ENCODE measurements at regions not wholly inside any gene's neighbourhood (a gene's known extent, or its start where the extent isn't known, plus 50 kb on each side); places are given as distances from the start of the nearest gene placed in this dataset.
"Not testable (repeated sequence)": the region's sequence is repeated elsewhere in the genome, so short reads cannot be mapped to it uniquely, and the experiment has no call there.

DNA sequence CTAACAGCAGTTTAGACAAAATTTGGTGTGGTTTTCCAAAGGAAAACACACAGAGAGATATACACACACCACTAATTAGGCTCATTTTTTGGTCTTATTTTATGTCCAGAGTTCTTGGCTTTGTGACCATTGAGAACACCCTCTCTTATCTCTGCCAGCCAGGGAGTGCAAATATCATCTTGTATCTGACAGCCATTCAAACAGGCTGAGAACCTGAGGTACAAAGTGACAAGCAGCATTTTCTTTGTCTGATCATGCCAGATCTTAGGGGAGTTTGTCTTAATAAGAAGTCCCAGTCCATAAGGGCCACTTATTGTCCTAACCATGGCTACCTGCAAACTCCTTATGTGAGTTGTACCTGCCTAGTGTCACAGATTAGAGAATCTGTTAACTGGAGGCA, 1165.2 kb downstream of the BRINP3 start:
- no peak for DNase-seq

DNA sequence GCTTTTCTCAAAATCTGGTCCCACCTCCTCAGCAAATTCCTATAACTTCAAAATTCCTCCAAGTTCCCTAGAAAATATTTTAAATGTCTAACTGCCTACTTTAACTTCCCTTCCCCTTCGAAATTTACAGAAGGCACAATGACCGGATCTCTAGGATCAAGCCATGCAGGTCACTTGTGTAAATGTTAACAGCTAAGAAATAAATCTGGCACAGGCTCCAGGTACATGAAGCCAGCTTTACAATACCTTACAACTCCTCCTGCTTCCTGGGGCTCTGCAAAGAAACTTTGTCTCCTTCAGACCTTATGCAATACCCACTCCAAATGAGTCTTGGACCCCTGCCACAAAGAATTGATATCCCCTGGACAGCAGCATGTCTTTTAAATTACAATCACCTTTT, 1164.2 kb downstream of the BRINP3 start:
- no peak for DNase-seq

DNA sequence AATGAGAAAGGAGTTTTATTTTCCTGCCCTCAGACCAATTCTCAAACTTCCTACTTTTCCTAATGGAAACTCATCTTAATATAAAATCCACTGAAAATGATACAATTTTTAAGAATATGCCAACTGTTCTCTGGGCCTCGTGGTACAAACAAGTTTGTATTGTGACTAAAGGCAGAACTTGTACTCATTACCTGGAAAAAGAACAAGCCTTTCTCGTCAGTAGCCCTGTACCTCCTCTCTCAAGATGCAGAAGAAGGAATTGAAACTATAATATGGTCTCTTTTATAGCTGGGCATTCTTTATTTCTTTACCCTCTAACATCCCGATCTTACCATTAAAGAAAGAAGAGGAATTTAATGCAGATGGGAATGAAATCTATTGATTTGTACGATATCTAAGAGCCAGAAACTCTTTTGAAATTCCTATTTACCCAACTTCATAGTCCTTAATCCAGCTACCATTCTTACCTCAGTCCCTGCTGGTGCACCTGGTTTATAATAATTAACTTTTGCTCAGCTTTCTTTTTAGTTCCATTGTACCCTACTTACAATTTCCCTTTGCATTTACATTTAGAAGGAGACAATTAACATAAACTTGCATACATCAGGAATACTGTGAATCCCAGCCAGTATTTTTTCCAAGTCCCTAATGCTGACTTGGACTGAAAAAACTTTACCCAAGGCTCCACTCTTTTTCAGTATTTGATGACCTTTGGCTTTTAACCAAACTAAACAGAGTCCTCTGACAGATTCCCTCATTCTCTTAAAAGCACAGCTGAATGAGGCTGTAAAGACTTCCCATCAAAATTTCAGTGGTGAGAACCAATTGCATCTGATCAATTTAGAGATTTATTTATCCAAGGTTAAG, 1162.4 kb downstream of the BRINP3 start:
- DNase-seq: no peak

DNA sequence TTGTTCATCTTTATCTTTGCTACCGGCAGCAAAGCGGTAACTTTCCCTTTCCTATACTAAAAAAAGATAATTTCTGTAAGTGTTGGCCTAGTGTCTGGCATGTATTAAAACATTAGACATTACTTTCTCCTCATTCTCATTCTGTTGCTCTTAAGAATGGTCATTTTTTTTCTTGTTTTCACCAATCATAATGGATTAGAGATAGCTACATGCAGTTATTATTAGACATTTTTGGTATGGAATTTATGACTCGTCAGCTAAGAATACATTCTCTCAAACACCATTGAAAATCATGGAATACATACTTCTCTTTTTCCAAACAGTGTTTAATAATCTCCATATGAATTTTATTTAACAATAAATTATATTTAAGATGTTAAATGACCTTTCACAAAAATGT, 1154.6 kb downstream of the BRINP3 start:
- DNase-seq: no peak

DNA sequence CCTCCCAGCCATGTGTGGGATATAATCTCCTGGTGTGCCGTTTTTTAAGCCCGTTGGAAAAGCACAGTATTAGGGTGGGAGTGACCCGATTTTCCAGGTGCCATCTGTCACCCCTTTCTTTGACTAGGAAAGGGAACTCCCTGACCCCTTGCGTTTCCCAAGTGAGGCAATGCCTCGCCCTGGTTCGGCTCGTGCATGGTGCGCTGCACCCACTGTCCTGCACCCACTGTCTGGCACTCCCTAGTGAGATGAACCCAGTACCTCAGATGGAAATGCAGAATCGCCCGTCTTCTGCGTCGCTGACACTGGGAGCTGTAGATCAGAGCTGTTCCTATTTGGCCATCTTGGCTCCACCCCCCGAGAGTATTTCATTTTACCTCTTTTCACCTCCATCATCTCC, 1146.6 kb downstream of the BRINP3 start:
- not testable (repeated sequence) for DNase-seq

DNA sequence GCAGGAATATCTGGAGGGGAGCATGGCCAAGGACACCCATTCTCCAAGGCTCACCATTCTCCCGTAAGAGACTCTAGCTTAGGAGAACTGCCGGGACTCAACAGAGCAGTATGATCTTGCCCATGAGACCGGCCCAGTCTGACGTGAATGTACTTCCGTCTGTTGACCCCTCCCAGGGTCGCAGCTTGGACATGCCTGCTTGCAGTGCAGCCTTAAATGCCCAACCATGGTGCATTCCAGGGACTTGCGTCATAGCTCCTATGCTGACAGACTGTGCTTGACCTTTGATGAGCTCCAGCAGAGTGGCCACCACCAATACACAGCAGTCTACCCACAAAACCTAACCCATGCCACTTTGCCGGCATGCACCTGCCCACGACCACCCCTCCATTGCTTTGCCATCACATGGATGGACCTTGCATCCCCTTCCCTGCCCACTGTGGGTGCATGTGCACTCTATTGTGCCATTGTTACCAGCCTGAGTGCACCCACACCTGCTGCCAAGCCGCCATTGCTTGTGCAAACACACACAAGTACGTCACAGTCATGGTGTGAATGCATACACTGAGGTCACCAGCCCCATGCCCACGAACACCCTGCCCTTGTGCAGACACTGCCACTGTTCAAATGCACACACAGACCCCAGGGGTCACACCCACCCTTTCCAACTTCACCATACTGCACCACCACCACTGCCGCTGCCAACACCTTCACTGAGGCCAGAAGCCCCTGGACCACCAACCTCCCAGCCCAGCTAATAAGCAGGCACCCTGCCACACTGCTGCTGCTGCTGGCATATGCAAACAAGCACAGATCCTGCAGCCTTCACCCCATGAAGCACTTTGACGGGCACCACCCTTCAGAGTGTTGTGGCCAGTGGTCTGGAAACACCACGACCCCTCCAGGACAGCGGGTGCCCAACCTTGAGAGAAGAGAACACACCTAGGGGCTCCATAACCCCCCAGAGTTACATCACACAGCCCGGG, 1141.3 kb downstream of the BRINP3 start:
- DNase-seq: no peak

DNA sequence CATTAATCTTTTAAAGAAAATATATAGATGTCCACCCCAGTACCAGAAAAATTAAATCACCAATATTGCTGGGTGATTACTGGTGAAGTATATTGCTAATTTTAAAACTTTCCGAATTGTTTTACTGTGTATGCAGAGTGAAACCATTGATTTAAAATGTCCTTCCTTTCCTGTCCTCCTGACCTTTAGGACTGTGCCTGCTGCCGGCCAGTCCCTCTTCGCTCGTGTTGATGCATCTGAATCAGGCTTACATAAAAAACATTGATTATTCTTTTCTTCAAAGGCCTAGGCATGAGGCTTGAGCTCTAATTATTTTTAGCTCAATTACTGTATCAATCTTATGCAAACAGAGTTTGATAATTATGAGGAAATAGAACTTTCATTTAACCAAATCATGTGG, 1128.1 kb downstream of the BRINP3 start:
- no peak for DNase-seq

DNA sequence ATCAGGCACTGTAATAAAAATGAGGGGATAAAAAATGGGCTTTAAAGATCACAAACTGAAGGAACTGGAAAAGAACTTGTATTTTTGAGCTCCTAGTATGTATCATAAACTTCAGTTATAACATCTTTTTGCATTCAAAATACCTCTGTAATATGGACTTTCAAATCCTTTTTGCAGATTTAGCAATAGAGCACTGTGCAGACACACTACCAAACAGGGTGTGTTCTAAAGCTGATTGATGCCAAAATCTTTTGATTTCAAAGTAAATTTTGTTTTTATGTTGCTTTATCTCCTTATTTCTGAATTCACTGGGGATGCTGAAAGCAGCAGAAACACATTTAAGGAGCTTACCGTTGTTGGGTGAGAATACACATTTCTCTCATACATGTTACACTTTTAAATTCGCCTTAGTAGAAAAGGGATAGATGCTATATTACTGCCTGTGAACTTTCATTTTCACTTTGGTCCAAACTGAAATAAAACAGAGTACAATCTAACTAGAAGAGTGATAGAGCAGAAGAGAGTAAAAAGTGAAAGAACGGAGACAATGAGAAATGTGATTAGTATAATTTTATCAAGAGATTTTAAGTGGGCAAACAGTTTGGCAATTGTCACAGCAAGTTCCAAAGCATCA, 1126.6 kb downstream of the BRINP3 start:
- no peak for DNase-seq

DNA sequence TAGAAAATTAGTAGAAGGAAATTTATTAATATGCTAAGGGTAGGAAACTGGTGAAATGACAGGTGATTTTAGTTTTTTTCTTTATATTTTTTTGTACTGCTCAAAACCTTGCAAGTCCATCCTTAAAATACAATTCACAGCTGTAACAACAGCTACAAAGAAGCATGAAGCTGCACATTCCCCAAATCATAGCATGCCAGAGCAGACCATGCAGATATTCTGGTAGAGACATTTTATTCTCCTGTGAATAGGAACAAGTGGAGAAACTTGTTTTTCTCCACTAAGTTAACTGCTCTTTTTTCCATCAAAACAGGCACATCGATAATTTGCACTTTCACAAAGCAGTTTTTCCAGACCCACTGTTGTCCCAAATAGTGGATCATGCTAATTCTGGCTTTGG, 1125.7 kb downstream of the BRINP3 start:
- no peak for DNase-seq

DNA sequence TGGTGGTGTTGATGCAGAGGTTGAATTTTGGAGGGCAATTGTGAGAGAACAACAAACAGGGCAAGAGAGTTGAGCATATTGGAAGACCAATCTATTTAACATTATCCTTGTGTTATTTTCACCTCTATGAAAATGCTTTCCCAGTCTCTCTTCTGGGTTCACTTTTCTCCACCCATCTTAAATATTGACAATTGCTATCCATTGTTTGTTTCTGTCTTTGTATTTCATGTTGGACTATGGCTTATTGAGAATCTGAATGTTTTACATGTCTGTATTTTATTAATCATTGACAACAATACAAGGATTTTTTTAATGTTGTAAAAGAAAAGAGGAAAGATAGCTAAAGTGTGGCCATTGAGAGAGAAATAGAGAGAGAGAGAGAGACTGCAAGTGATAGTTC, 1121.5 kb downstream of the BRINP3 start:
- DNase-seq: no peak

DNA sequence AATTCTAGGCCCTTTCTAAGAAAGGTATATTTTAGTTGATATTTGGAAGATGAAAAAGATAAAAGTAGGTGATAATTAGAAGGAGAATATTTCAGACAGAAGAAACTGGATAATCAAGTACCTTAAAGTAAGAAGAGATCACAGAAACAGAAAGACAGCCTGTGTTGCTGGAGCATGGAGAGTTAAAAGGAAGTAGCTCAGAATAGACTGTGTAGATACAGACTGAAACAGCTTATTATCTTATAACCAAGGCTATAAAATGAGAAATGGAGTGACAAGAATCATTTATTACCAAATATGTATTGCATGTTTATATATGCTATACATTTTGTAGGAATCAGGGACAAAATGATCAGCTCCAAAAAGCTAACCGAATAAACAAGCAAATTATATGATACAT, 1120.3 kb downstream of the BRINP3 start:
- no peak for DNase-seq

DNA sequence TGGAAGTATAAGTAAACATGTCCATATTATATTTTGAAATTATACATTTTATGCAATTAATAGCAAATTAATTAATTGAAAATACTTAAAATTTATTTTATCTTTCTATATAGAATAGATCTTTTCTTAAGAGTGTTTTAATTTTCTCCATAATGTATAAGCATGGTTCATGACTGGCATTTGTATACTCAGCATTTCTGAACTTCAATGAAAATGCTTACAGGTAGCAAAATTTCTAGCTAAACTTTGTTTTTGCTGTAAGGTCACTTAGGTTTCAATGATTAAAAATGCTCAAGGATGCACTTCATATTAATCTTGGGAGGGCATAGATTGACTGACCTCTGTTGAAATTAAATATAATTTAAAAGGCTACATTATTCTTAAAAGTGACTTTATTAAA, 1108.1 kb downstream of the BRINP3 start:
- no peak for DNase-seq

DNA sequence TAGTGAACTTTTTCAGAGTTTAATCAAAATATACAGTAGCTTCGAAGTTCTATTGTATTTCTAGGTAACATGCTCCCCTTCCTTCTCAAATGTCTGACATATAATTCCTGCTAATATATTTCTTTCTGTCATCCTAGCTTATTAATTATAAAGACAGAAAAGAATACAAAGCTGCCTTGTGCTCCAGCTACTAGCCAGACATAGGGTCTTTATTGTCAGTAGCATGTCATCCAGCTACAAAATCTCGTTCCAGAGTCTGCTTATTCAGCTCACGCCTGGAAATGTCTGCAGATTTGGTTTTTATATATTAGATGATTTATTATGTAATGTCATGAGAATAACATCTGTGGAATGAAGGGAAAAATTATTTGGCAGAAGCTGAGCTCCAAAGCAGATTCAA, 1102.8 kb downstream of the BRINP3 start:
- no peak for DNase-seq

DNA sequence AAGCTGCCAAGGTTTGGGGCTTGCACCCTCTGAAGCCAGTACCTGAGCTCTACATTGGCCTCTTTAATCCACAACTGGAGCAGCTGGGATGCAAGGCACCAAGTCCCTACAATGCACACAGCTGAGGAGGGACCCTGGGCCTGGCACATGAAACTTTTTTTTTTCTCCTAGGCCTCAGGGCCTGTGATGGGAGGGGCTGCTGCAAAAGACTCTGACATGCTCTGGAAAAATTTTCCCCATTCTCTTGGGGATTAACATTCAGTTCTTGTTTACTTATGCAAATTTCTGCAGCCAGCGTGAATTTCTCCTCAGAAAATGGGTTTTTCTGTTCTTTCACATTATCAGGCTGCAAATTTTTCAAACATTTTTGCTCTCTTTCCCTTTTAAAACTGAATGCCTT, 1072.2 kb downstream of the BRINP3 start:
- DNase-seq: no peak

DNA sequence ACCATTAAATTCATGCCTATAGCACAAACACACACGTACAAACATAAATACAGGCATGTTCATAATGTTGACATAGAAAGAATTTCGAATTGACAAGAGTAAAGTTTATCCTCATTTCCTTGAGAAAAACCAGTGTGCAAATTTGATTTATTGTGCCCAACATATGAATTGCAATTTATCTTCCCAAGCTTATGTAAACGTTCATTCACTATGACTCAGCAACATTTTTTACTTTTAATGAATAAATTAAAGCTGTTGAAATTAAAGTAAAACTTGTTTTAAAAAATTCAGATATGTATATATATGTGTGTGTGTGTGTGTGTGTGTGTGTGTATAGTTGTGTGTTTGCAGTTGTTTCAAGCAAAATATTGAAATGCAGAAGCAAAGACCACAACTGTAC, 1067.9 kb downstream of the BRINP3 start:
- no peak for DNase-seq

DNA sequence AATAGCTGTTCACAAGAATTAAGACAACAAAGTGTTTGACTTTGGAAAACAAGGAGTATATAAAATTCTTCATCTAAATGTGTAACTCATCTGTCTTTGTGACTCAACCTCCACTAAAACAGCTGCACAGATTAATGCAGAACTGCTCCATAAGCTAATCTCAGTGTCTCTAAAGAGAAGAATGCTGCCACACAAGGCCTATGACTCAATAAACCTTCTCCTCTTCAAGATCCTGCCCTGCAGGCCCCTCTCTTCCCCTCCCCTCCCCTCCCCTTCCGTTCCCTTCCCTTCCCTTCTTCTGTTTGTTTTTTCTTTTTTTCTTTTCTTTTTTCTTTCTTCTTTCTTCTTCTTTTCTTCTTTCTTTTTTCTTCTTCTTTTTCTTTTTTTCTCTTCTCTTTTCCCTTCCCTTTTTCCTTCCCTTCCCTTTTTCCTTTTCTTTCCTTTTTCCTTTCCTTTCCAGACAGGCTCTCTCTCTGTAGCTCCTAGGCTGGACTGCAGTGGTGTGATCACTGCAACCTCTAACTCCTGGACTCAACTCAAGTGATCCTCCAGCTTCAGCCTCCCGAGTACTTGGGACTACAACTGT, 1052.8 kb downstream of the BRINP3 start:
- DNase-seq: no peak

DNA sequence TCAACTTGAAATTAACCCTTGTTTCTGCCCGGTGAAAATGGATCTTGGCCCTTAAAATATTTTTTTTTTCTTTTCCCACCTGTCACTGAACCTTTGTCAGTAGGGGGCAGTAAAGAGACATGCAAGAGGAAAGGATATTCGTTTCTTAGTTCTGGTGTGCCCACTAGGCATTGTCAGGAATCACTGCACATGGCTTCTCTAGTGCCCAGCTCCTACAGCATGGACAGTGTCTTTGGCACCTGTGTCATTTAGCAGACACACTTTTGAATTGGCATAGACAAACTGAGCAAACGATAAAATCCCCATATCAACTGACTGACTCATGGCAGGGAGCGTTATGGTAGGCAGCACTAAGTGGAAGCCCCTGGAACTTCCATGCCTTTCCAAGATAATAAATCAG, 1048.1 kb downstream of the BRINP3 start:
- no peak for DNase-seq

DNA sequence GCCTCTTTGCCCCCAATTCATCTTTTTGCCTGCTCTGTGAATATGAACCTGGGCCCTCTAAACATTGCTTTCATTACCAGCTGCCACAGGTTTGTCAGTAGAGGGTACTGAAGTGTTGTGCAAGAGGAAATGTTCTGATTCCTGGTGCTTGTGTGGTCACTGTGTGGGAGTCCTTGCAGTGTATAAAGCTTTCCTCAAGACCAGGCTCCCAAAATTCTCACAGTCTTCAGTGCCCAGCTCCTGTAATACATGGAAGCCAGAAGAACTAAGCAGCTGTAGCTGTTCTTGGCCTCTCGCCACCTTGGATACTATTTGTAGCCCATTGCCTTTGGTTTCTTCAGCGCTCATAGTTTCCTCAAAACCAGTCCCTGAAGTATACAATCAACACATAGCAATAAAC, 1046.2 kb downstream of the BRINP3 start:
- DNase-seq: no peak

DNA sequence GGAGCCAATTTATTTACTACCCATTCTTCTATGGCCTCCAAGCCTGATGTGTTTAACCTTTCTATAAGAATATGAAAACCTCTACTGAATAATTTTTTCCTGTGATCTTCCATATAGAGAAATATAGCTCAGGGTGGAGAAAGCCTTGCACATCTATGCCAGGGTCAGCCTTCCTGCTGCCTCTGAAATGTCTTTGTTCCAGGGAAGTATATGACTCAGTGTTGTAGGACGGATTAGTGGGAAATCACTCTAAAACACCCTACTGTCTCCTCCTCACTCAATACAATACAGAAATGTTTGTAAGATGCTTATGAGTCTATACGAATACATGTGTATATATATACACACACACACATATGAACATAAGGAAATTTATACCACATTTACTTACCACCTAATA, 1044.9 kb downstream of the BRINP3 start:
- DNase-seq: no peak

DNA sequence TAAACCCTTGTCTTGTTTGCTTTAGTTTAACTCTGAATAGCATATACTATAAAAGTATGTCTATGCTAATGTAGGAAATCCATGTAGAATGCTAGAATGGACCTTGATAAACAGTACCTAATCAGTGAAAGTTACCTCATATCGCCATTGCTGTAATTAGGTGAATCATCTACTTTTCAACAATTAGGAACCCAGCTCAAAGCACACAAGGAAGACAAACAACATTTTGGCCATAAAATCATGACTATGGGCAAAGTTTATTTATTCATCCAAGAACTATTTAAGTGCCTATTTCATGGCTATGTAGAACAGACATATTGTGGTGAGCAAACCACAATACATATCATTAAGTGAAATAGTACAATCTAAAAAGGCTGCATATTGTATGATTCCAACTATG, 1043.2 kb downstream of the BRINP3 start:
- no peak for DNase-seq

DNA sequence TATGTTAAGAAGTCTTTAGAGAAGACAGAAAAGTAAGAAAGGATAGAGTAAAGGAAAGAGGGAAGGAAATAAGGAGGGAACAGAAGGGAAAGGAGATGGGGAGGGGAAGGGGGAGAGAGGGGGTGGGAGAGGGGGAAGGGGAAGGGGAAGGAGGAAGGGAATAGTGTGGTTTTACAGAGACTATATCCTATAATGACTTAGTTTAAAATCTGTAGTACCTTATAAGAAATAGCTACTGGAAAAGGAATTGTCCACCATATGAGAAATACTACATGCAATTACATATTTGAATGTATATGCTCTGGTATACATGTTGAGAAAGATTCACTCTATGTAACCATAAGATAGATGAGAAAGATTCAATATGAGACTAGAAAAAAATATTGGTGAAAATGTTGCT, 1042.3 kb downstream of the BRINP3 start:
- DNase-seq: no peak

DNA sequence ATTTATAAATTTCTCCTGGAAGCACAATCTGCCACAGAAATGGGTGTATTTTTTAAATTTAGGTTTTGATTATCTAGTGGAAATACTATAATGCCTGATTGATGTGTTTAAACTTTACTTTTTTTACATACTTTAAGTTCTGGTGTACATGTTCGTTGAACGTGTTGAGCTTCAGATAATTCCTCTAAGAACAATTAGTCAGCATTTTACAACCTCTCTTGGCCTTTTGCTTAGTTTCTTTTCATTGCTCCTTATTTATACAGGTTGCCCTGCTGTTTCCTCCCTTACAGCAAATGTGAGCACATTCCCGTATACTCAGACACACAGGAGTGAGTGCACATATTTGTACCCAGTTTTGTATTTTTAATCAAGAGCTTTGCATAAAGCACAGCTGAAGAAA, 1038.9 kb downstream of the BRINP3 start:
- no peak for DNase-seq

DNA sequence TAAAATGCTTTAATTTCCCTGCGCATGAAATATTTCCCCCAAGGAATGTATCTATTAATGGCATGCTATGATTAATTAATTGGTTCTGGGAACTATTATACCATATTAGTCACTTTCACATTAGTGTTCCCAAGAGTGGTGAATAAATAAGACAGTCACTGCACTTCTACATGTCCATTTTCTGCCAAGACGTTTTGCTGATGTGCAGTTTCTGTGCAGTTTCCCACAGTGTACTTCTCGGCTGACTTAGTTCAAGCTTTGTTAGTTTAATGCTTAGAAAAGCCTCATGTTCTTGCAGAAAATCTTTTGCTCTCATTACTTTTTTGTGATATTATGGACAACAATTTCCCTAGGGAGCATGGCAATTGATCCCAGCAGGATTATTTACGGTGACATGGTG, 1014.5 kb downstream of the BRINP3 start:
- no peak for DNase-seq
